Fibroblast of skin of right quadriceps (primary cell): ENCODE measurements at regions not wholly inside any gene's neighbourhood (a gene's known extent, or its start where the extent isn't known, plus 50 kb on each side); places are given as distances from the start of the nearest gene placed in this dataset.

Experiments
- DNase-seq: peaks from one replicate; pipeline ENCODE4 v3.0.0-alpha.2; 2013

DNA sequence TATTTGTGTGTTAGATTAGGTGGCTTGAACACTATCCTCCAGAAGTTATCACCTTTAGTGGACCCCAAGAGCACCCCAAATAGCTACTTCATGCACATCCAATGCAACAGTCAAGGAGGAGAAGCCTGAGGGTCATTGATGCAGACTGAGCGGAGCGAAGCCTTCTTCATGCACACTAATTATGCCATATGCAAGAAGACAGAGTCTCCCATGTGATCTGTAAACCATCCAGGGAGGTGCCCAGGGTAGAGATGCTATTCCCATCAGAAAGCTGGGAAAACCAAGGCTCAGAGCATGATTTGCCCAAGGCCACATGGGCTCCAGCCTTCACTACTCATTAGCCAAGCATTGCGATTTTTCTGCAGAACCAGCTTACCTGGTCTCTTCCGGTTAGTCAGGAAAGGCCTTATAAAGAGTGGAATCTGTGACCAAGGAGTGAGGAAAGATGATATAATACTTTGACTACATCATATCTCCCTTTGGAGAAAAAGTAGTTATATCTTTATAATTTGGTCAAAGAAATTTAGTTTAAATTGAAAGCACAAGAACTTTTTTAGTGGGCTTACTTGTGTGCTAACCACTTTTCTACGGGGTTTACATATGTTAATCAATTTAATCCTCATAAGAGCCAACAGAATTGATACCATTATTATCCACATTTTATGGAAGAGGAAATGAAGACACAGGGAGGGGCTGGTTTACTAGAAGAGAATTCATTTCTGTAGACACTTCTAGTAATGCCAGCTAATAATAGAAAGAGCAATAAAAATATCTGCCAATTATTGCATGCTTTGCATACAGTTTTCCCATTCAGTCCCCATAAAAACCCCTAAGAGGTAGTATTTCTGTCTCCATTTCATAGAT lies 220.0 kb downstream of the ESM1 start:
- DNase-seq, result no peak

- DNase-seq, result peak; percentile 56
Observed at GRCh38 chr5:54764102-54765090, 221.0 kb downstream of the ESM1 start.

GRCh38 chr5:54761213-54761701 lies 224.1 kb downstream of the ESM1 start:
- DNase-seq, result peak; percentile 100

GRCh38 chr5:54760182-54760935 lies 225.0 kb downstream of the ESM1 start:
- DNase-seq, result peak; percentile 74

DNA sequence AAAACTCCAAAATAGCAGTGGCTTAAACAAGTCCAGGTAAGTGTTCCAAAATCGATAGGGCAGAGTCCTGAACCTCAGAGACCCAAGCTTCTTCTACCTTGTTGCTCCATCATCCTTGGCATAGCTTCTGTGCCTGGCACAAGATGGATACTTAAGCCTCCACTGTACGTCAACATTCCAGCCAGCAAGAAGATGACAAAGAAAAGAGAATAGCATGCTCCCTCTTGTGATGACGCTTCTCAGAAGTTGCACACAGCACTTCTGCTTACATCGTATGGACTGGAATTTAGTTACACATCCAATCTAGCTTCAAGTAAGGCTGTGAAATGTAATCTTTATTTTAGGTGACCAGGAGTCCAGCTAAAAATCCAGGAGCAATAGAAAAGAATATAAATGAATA lies 227.4 kb downstream of the ESM1 start:
- DNase-seq, result peak; percentile 87

- no peak for DNase-seq
Observed at GRCh38 chr5:54757541-54757940, 227.9 kb downstream of the ESM1 start.

- no peak for DNase-seq
Observed at GRCh38 chr5:54756796-54757402, 228.5 kb downstream of the ESM1 start.

GRCh38 chr5:54756301-54756700 lies 229.1 kb downstream of the ESM1 start:
- DNase-seq, result no peak

DNA sequence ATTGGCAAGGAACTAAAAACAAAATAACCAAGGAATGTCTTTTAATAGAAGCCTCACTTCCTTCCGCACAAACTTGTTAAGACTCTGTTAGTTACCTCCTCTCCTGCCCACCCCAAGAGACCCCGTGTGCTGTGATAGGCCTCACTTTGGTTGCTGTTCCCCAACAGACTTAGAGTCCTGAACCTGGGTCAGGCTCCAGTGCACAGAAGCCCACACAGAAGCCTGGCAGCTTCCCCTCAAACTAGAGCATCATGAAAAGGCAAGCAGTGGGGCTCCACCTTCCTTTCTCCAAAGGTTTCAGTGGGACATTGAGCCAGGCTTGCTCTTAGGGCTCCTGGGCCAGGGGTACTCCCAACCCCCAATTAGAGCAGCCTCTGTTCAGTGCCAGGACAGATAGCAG lies 230.5 kb downstream of the ESM1 start:
- no peak for DNase-seq

GRCh38 chr5:54754420-54754819 lies 231.0 kb downstream of the ESM1 start:
- peak; percentile 42 for DNase-seq

- DNase-seq, result no peak
Observed at GRCh38 chr5:54753753-54754152, 231.6 kb downstream of the ESM1 start.

DNA sequence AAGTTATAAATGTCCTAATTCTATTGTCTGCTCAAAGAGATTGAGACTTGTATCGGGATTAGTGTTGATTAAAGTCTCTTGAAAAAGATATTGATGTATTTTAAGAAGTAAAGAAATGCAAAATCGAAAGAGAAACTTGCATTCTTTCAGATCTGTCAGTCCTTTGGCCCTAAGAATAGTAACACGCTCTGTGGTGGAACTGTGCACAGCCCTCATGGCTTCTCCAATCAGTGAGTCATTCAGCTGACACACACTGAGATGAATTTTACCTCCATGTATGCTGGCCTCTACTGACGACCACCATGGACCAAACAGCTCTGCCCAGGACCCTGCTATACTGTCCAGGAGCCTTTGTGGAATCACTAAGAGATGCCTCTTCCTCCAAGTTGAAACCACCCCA lies 232.4 kb downstream of the ESM1 start:
- peak; percentile 78 for DNase-seq

DNA sequence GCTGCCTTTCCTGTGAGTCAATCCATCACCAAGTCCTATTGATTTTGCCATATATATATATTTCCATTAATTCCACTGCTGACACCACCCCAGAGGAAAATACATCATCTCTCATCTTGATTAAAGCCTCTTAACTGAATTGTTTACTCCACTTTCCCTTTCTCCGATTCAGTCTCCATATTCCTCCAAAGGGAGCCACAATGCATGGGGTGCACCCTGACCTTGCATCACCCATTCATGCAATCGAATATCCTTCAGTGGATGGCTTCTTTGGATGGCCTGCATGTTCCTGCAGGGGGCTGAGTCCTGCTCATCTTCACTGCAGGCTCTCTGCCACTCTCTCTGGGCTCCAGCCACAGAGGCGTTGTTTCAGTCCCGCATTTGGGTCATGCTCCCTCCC lies 231.0 kb downstream of the SNX18 start:
- no peak for DNase-seq

GRCh38 chr5:54746777-54747398 lies 229.3 kb downstream of the SNX18 start:
- DNase-seq, result no peak

GRCh38 chr5:54746346-54746745 lies 228.8 kb downstream of the SNX18 start:
- no peak for DNase-seq

GRCh38 chr5:54745599-54745998 lies 228.0 kb downstream of the SNX18 start:
- no peak for DNase-seq

GRCh38 chr5:54743997-54744788 lies 226.6 kb downstream of the SNX18 start:
- peak; percentile 99 for DNase-seq

DNA sequence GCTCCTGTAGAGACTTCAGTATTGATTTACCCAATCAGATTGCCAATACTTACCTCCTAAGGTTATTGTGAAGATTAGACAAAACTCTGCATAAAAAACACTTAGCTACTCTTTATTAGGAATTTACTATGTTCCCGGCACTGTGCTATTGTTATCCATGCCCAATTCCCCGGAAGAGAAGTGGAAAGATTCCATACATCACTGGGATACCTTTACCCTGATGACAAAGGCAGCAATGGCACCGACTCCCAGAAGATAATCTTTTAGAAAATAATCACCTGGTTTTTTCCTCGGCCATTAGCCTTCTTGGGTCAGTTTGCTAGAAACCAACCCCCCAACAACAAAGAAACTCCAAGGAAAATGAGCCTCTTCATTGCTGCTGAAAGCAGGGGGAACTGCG lies 226.0 kb downstream of the SNX18 start:
- no peak for DNase-seq

DNA sequence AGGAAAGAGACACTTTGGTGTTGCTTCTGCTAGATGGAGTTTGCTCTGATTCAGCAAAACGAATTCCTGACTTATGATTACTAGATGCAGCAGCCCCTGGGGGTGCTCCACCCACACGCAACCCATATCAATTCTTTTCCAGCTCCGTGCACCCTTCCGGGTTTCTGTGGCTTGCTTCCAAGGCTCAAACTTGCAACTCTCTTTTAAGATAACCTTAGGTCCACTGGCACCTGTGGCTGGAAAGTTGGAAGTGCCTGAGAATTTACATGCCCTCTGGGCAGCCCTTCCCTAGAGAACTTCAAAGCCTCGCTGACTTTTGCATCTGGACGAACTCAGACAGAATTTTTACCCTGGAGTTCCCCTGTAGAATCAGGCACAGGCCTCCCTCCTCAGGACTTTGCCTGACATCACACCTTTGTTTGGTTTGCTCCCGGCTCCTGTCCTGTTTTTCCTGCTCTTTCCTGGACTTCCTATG lies 224.9 kb downstream of the SNX18 start:
- peak; percentile 74 for DNase-seq

DNA sequence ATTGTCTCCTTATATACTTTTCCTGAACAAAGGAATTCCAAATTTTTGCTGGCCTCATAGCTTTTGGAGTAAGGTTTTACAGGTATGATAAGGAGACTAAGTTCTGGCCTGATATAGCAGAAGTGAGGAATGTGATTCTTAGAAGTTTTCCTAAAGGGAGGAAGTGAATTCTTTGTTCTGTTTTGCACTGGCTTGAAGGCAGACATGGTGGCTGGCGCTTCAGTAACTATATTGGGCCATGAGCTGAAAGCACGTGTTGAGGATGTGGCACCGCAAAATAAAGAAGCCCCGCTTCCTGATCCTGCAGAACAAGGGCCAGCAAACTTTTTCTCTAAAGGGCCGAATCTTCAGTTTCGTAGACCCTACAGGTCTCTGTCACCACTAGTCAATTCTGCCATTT lies 224.2 kb downstream of the SNX18 start:
- no peak for DNase-seq

- DNase-seq, result no peak
Observed at GRCh38 chr5:54740141-54740540, 222.6 kb downstream of the SNX18 start.
